ENCODE measurements at regions not wholly inside any gene's neighbourhood (a gene's known extent, or its start where the extent isn't known, plus 50 kb on each side); places are given as distances from the start of the nearest gene placed in this dataset.

DNA sequence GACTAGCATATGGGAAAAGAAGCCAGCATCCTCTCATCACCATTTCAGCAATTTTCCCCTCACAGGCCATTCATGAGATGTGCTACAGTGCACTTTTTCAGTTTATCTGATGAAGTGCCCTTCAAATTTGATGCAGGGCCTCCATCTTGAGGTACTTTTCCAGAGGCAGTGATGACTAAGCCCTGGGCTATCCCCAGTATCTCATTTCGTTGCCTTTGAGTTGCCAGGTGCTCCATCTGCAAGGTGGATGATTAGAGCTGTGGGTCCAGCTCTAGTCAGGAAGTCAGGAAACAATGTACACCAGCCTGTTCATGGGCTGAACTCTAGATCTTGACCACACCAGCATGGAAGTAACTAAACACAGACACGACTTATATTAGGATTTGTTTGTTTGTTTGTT, 425.2 kb downstream of the METTL4 start:
- H4K20me1 ChIP-seq (ENCODE audit: insufficient read depth, low read length), result no peaks in the 10 kb centered on the region
- H3K79me2 ChIP-seq (ENCODE audit: low read length), result no peaks in the 10 kb centered on the region
- no peak overlapping the region for H2AFZ ChIP-seq (ENCODE audit: low read depth, low read length)
- no peak overlapping the region for H3K9ac ChIP-seq (ENCODE audit: low read length)
- H3K9me3 ChIP-seq (ENCODE audit: insufficient read depth, low read length), result no peaks in the 10 kb centered on the region
- H3K27ac ChIP-seq (ENCODE audit: low read length), result no peak overlapping the region
- no peak overlapping the region for H3K4me3 ChIP-seq (ENCODE audit: low read length)
- TF ChIP-seq EZH2phosphoT487 (IDR thresholded peaks at IDR 0.05; ENCODE audit: low read depth) (no peak), CTCF (IDR thresholded peaks at IDR 0.05; ENCODE audit: low read depth, low read length) (no peak)
- no peak overlapping the region for H3K4me2 ChIP-seq (ENCODE audit: low read length)
- H3K27me3 ChIP-seq (ENCODE audit: low read depth, low read length), result peaks cover 15% of the 10 kb centered on the region; the same call in 1 of the 2 replicates
- H3K4me1 ChIP-seq (ENCODE audit: low read length), result no peaks in the 10 kb centered on the region
- no peaks in the 10 kb centered on the region for H3K36me3 ChIP-seq (replicated peaks; ENCODE audit: low read depth, low read length)

- TF ChIP-seq CTCF (IDR thresholded peaks at IDR 0.05; ENCODE audit: low read depth, low read length) (no peak), EZH2phosphoT487 (IDR thresholded peaks at IDR 0.05; ENCODE audit: low read depth) (no peak)
- Histone ChIP-seq H3K4me1 (ENCODE audit: low read length) (no peaks in the 10 kb centered on the region), H3K9me3 (ENCODE audit: insufficient read depth, low read length) (no peaks in the 10 kb centered on the region), H4K20me1 (ENCODE audit: insufficient read depth, low read length) (no peaks in the 10 kb centered on the region), H3K9ac (ENCODE audit: low read length) (no peak overlapping the region), H3K4me3 (ENCODE audit: low read length) (no peak overlapping the region), H3K4me2 (ENCODE audit: low read length) (no peak overlapping the region), H2AFZ (ENCODE audit: low read depth, low read length) (no peak overlapping the region), H3K27ac (ENCODE audit: low read length) (no peak overlapping the region), H3K79me2 (ENCODE audit: low read length) (no peaks in the 10 kb centered on the region), H3K27me3 (ENCODE audit: low read depth, low read length) (peaks cover 17% of the 10 kb centered on the region; the same call in 1 of the 2 replicates), H3K36me3 (replicated peaks; ENCODE audit: low read depth, low read length) (no peaks in the 10 kb centered on the region)
These were observed 424.6 kb downstream of the METTL4 start for GRCh38 chr18:2146754-2147153.

DNA sequence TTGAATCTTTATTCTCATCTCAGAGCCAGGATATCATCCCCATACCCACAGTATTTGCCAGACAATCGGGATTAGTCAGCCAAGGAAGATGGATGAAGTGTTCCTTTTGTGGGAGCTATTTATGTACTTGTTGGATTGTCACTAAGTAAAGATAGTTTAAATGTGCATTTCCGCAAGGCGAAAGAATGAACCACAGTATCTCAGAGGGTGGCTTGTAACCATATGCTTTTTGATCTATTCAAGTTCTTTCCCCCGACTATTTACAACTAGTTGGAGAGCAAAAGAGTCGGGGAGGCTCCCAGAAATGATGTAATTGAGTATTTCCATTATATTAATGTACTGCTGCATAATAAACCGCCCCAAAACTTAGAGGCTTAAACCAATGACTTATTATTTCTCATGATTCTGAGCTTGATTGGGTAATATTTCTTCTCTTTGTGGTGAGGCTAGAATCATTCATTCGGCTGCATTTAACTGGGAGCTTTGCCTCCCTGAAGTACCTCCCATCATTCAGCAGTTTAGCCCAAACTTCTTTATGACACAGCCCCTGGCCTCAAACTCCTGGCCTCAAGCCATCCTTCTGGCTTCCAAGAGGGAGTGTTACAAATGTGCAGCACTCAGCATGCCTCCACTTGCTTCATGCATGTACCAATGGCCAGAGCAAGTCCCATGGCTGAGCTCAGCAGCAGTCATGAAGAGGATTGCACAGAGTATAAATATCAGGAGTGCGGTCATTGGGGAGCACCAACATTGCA, 423.7 kb downstream of the METTL4 start:
- TF ChIP-seq CTCF (IDR thresholded peaks at IDR 0.05; ENCODE audit: low read depth, low read length), result no peak
- no peak for TF ChIP-seq EZH2phosphoT487 (IDR thresholded peaks at IDR 0.05; ENCODE audit: low read depth)
- H3K27ac ChIP-seq (ENCODE audit: low read length), result no peak overlapping the region
- H3K9me3 ChIP-seq (ENCODE audit: insufficient read depth, low read length), result no peaks in the 10 kb centered on the region
- H3K36me3 ChIP-seq (replicated peaks; ENCODE audit: low read depth, low read length), result no peaks in the 10 kb centered on the region
- no peaks in the 10 kb centered on the region for H3K4me1 ChIP-seq (ENCODE audit: low read length)
- H3K4me3 ChIP-seq (ENCODE audit: low read length), result no peak overlapping the region
- H3K4me2 ChIP-seq (ENCODE audit: low read length), result no peak overlapping the region
- peaks cover 17% of the 10 kb centered on the region; the same call in 1 of the 2 replicates for H3K27me3 ChIP-seq (ENCODE audit: low read depth, low read length)
- no peaks in the 10 kb centered on the region for H3K79me2 ChIP-seq (ENCODE audit: low read length)
- no peaks in the 10 kb centered on the region for H4K20me1 ChIP-seq (ENCODE audit: insufficient read depth, low read length)
- no peak overlapping the region for H3K9ac ChIP-seq (ENCODE audit: low read length)
- H2AFZ ChIP-seq (ENCODE audit: low read depth, low read length), result no peak overlapping the region

DNA sequence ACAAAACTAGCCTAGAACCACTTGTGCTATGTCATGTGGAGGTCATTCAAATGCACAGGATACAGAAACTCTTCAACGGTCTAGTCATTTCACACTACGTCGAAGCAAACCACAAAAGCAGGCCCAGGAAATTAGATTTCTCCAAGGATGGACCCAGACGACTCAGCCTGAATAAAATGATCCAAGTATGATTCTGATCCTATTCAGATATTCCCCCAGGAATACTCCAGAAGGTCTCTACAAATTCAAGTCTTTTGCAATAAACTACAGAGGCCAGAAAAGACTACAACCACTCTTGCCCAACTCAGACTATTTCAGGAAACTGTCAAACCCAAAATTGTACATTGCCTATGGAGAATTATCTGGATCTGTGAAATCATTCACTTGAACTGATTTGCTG, 422.5 kb downstream of the METTL4 start:
- H3K79me2 ChIP-seq (ENCODE audit: low read length), result no peaks in the 10 kb centered on the region
- no peaks in the 10 kb centered on the region for H3K36me3 ChIP-seq (replicated peaks; ENCODE audit: low read depth, low read length)
- no peak overlapping the region for H3K27ac ChIP-seq (ENCODE audit: low read length)
- H3K9me3 ChIP-seq (ENCODE audit: insufficient read depth, low read length), result no peaks in the 10 kb centered on the region
- no peaks in the 10 kb centered on the region for H4K20me1 ChIP-seq (ENCODE audit: insufficient read depth, low read length)
- H3K4me3 ChIP-seq (ENCODE audit: low read length), result no peak overlapping the region
- H3K27me3 ChIP-seq (ENCODE audit: low read depth, low read length), result peaks cover 17% of the 10 kb centered on the region; the same call in 1 of the 2 replicates
- TF ChIP-seq EZH2phosphoT487 (IDR thresholded peaks at IDR 0.05; ENCODE audit: low read depth) (no peak), CTCF (IDR thresholded peaks at IDR 0.05; ENCODE audit: low read depth, low read length) (no peak)
- no peak overlapping the region for H3K9ac ChIP-seq (ENCODE audit: low read length)
- H2AFZ ChIP-seq (ENCODE audit: low read depth, low read length), result no peak overlapping the region
- no peak overlapping the region for H3K4me2 ChIP-seq (ENCODE audit: low read length)
- no peaks in the 10 kb centered on the region for H3K4me1 ChIP-seq (ENCODE audit: low read length)

Measured in OCI-LY3 (cell line).